GM19043 (cell line): ENCODE measurements at regions not wholly inside any gene's neighbourhood (a gene's known extent, or its start where the extent isn't known, plus 50 kb on each side); places are given as distances from the start of the nearest gene placed in this dataset.
"Not testable (repeated sequence)": the region's sequence is repeated elsewhere in the genome, so short reads cannot be mapped to it uniquely, and the experiment has no call there.

Experiments
- ATAC-seq: cut with Tn5 transposase; IDR thresholded peaks from one replicate; pipeline ENCODE4 v1.9.1; 2021; ENCODE audit warnings: low read depth; ENCODE audit not compliant: unreplicated experiment

- ATAC-seq, result no peak
Measured at GRCh38 chr14:82641050-82641540, 1107.4 kb upstream of the SEL1L start.

- no peak for ATAC-seq
Measured at GRCh38 chr14:82642425-82642824, 1108.8 kb upstream of the SEL1L start.

GRCh38 chr14:82647088-82647810 is 1113.6 kb upstream of the SEL1L start:
- no peak for ATAC-seq

- no peak for ATAC-seq
Measured at GRCh38 chr14:82655770-82656169, 1122.1 kb upstream of the SEL1L start.

DNA sequence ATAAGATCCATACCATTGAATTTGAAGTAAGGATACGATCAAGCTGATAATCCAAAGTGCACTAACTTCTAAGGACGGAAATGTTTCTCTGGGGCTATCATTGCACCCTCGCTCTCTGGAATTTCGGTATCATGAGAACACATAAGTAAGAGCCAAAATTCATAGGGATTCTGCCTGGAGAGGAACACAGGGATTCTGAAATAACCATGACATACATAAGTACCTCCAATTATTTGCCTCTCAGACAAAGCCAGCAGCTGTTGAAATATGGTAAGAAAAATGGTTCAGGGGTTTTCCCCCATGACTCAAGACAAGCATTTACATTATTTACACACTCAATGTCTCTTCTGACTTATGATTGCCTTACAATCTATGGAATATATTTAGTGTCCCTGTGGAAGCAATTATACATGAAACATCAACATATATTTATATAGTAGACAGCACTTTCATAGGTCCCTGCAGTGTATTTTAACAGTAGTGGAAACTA is 1123.6 kb upstream of the SEL1L start:
- ATAC-seq, result no peak

- ATAC-seq, result no peak
Measured at GRCh38 chr14:82661258-82661657, 1127.6 kb upstream of the SEL1L start.

DNA sequence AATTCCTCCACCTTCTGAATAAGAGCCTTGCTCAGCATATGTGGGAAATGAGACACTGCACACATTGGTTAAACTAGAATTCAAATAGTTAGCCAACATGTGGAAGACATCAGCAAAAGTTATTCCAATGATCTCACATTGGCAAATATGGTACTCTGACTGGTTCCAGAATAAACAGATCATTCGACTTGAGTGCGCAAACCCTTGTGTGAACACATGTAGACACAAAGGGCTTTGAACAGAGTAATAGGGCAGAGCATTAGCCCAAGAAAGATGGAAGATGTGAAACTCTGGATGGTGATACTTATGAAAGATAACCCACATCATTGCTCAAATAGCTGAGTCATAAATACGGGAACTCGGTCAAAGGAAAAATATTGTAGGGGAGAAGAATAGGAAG is 1133.4 kb upstream of the SEL1L start:
- ATAC-seq, result no peak

DNA sequence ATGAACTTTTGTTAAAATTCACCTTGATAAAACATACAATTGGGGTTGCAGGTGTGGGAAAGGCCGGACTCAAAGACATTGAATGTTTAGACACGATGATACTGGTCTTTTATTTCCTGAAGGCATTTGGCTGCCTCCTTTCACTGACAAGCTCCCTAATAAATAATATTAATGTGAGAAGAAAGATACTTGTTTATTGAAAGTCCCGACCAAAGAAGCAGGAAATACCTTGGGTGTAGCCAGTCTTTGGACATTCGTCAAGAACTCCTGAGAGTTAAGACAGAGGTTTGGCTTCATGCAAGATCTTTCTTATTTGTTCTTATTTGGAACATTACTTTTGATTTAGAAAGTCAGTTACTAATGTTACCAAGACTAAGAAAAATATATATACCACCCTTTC is 1133.8 kb upstream of the SEL1L start:
- ATAC-seq, result no peak

DNA sequence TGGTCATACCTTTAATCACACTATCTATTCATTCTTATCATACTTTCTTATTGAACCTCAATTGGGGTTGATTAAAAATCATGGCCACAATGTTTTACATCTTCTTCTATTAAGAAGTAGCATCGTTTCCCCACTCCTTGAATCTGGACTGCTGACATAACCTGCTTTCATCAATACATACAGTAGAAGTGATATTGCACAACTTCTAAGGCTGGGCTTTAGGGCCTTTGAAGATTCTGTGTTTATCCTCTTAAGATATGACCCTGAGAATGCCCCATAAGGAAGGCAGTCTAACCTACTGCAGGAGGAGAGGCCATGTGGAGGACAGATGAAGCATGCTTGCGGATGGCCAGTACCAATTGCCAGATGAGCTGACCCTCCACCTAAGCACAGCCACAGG is 1142.8 kb upstream of the SEL1L start:
- ATAC-seq, result no peak

DNA sequence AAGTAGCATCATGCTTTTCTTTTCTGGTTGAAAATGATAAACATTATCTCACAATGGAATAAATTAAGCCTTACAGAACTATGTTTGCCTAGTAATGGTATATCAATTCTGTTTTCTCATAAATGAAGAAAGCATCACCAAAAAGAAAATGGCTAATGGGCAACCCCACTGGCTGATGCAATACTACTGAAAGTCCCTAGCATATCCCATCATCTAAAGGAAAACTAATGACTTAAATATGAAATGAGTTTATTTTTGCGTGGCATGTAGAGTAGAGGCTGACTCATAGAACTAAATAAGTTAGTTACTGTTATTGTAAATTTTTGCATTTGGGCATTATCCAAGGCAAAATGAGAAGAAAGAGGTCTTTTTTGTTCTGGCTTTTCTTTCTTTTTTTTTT is 1156.3 kb upstream of the SEL1L start:
- no peak for ATAC-seq

- ATAC-seq, result not testable (repeated sequence)
Measured at GRCh38 chr14:82691191-82691590, 1157.5 kb upstream of the SEL1L start.

DNA sequence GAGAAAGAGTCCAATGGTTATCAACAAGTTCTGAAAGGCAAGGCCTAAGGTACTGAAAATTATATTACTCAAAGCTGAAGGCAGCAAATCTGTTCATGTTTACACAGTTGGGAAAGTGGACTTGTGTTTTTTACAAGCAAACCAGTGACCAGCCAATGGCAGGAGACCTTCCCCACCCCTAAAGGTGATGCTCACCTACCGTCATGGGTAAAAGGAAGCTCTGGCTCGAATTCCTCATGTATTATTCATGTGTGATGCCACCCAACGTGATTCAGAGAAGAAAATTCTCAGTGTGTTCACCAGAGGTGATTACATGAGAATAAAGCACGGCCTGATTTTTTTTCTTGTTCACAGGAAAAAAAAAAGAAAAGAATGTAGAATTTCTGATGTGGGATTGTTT is 1161.2 kb upstream of the SEL1L start:
- ATAC-seq, result no peak

DNA sequence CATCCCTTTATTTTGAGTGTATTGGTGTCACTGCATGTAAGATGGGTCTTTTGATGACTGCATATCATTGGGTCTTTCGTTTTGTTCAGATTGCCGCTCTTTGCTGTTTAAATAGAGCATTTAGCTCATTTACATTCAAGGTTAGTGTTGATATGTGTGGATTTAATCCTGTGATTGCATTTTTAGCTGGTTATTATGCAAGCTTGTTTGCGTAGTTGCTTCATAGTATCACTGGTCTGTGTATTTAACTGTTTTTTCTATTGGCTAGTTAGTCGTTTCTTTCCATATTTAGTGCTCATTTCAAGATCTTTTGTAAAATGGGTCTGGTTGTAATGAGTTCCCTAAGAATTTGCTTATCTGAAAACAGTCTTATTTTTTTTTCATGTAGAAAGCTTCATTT is 1170.6 kb upstream of the SEL1L start:
- no peak for ATAC-seq

DNA sequence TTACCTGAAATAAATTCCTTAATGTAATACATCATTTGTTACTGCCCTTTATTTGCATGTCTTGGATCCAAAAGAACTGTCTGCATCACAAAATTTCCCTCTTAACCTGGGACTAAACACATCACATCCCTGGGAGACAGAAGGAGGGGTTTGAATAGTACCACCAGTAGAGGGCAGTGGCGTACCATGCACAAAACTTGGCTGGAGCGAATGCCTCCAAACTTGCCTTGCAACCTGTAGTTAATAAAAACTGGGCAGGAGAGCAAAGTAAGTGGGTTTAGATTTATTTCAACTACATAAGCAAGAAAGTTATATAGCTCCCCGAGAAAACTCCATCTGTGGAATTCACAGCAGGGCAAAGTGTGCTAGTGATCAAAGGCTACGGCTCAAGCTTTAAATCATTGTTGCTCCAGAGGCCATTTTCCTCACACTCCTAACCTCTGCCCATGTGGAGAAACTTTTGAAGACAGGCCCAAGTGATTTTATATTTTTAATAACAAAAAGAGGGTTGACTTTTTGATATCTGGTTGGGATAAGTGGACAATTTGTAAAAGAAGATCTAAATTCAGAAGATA is 1176.7 kb upstream of the SEL1L start:
- no peak for ATAC-seq

DNA sequence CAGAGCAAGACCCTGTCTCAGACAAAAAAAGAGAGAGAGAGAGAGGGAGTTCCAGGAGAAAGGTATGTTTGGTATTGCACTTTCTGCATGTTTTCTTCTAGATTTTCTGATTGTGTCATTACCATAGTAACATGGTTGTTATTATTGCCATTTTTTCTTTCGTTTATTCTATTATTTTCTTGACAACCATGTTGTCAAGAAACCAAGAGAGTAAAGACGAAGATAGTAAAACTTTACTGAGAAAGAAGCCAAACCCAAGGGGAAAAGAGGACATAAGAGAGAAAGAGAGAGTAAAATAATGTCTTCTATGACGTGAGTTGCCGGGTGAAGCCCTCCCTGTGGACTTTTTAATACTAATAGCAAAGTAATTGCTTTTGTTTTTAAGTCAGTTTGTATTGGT is 1186.0 kb upstream of the SEL1L start:
- no peak for ATAC-seq

- no peak for ATAC-seq
Measured at GRCh38 chr14:82720431-82720830, 1186.8 kb upstream of the SEL1L start.

DNA sequence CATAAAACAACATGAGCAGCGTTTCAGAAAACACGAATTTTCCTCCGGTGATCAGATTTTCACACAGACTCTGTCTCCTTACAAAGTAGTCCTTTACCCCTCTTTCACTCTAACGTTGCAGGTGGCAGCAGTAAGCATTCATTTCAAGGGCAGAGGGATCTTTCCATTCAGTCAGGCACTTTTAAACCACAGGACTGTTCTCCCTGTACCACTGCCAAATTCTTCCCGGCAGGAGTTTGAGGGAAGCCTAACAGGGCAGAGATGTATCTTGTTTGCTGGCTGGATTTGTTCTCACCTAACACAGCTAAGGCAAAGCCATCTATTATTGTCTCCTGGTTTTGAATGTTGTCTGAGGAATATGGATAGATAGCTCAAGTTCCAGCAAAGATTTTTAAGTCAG is 1187.3 kb upstream of the SEL1L start:
- ATAC-seq, result no peak

GRCh38 chr14:82724316-82724715 is 1190.7 kb upstream of the SEL1L start:
- no peak for ATAC-seq

DNA sequence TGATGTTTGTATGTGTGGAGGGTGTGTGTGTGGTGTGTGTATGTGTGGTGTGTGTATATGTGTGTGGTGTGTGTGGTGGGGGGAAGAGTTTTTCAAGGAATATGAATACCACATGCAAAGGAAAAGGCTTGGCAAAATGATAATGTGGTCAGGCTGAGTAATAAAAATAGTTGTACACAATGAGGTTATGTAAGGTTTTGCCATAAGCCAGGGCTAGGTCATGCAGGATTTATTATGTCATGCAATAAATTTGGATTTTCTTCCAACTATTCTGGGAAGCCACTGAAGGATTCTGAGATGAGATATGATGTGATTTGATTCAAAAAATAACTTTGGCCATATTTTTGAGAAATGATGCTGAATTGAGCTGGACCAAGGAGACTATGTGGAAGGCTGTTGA is 1191.6 kb upstream of the SEL1L start:
- no peak for ATAC-seq

GRCh38 chr14:82731526-82731925 is 1197.9 kb upstream of the SEL1L start:
- no peak for ATAC-seq

- ATAC-seq, result no peak
Measured at GRCh38 chr14:82740547-82740946, 1206.9 kb upstream of the SEL1L start.

- no peak for ATAC-seq
Measured at GRCh38 chr14:82755476-82755875, 1221.8 kb upstream of the SEL1L start.
